HepG2 (cell line): ENCODE measurements at regions not wholly inside any gene's neighbourhood (a gene's known extent, or its start where the extent isn't known, plus 50 kb on each side); places are given as distances from the start of the nearest gene placed in this dataset.

Experiments
- ATAC-seq: fragments of 200-7000 bp; cut with Tn5 transposase; 3 replicates; pipeline ENCODE4 v1.9.1; 2020; ENCODE audit warnings: mild to moderate bottlenecking, moderate library complexity
- BruUV-seq: library from RNA; stranded (reverse); fragments of 400-500 nt; replicated peaks from 2 replicates; lab custom pipeline; 2021; lab: Mats Ljungman, UMichigan
- CTCF ChIA-PET: fragments of 300-600 bp; formaldehyde crosslinking; extraction: SDS; loops from one replicate; lab custom pipeline; 2021; ENCODE audit warnings: low total read pairs, inconsistent platforms, low intra/inter-chr PET ratio; lab: Yijun Ruan, JAX
- POLR2A ChIA-PET: fragments of 350-600 bp; sonication (Branson Sonifier 250); formaldehyde crosslinking; loops from one replicate; lab custom pipeline; 2020; ENCODE audit warnings: antibody characterized with exemption, inconsistent platforms; lab: Yijun Ruan, JAX
- DNase-seq: peaks from one replicate; pipeline ENCODE4 v3.0.0-alpha.2; 2015; ENCODE audit warnings: low spot score
- FAIRE-seq: peaks from 3 replicates; lab custom pipeline; 2011; peaks lifted over from hg19 to GRCh38; lab: Jason Lieb, UNC
- H2AFZ ChIP-seq: one replicate; pipeline ENCODE4 v1.6.1; 2011; ENCODE audit warnings: low read length, inconsistent platforms
- H3K27ac ChIP-seq: fragments of 300-600 bp; 3 replicates; pipeline ENCODE4 v1.8.0; 2011; ENCODE audit warnings: mixed run types, mild to moderate bottlenecking, mixed read lengths, low read length, inconsistent platforms; ENCODE audit not compliant: insufficient read depth; ENCODE audit errors: extremely low read length
- H3K27me3 ChIP-seq, 2 experiments: fragments of 200-600 bp in 1 of 2; 2 replicates in 1 of 2; 3 replicates in 1 of 2; pipeline versions ENCODE4 v1.6.0 to v1.8.0; 2011; ENCODE audit warnings: low read length in 2 of 2, mild to moderate bottlenecking in 2 of 2, moderate library complexity in 2 of 2, inconsistent platforms in 1 of 2; ENCODE audit not compliant: insufficient read depth in 2 of 2, control insufficient read depth in 1 of 2
- H3K36me3 ChIP-seq, 2 experiments: fragments of 200-600 bp in 1 of 2; replicated peaks in 1 of 2; 2 replicates in 1 of 2; 3 replicates in 1 of 2; pipeline versions ENCODE4 v1.5.1 to v1.8.0; 2011; ENCODE audit warnings: low read length in 2 of 2, inconsistent platforms in 1 of 2; ENCODE audit not compliant: insufficient read depth in 2 of 2, control insufficient read depth in 1 of 2
- H3K4me1 ChIP-seq: 2 replicates; pipeline ENCODE4 v1.5.1; 2012; ENCODE audit warnings: low read length, inconsistent platforms; ENCODE audit not compliant: insufficient read depth
- H3K4me2 ChIP-seq: 2 replicates; pipeline ENCODE4 v1.6.0; 2011; ENCODE audit warnings: low read depth, low read length, inconsistent platforms
- H3K4me3 ChIP-seq, 3 experiments: fragments of 200-600 bp in 1 of 3; sonication (generic), shearing (Covaris generic) in 1 of 3; replicated peaks in 1 of 3; 2 replicates each; pipeline ENCODE4 v1.5.1; 2011 to 2016; ENCODE audit warnings: low read length in 3 of 3, inconsistent platforms in 2 of 3, low read depth in 2 of 3, mild to moderate bottlenecking in 2 of 3, control low read depth in 1 of 3, mixed read lengths in 1 of 3; ENCODE audit not compliant: insufficient read depth in 1 of 3
- H3K79me2 ChIP-seq: one replicate; pipeline ENCODE4 v1.6.1; 2011; ENCODE audit warnings: low read length, inconsistent platforms; ENCODE audit not compliant: insufficient read depth
- H3K9ac ChIP-seq: 2 replicates; pipeline ENCODE4 v1.6.0; 2011; ENCODE audit warnings: mild to moderate bottlenecking, low read depth, low read length, inconsistent platforms; ENCODE audit not compliant: insufficient read depth
- H3K9me3 ChIP-seq: 2 replicates; pipeline ENCODE4 v1.5.1; 2012; ENCODE audit warnings: mild to moderate bottlenecking, low read length
- H4K20me1 ChIP-seq: 2 replicates; pipeline ENCODE4 v1.6.0; 2011; ENCODE audit warnings: inconsistent platforms, mild to moderate bottlenecking, low read length, moderate library complexity; ENCODE audit not compliant: insufficient read depth
- MAFF ChIP-seq: IDR thresholded peaks from 2 replicates; pipeline ENCODE4 v1.6.1; 2011; ENCODE audit warnings: low read depth, low read length, improper control_type of control experiment
- MYC ChIP-seq: sonication (generic); formaldehyde crosslinking; IDR thresholded peaks from 2 replicates; pipeline ENCODE4 v1.9.0; 2021; ENCODE audit warnings: missing genetic modification reagents, borderline replicate concordance
- RFX3 ChIP-seq: IDR thresholded peaks from 2 replicates; pipeline ENCODE4 v1.6.1; 2016; ENCODE audit warnings: missing biosample characterization, missing genetic modification reagents
- WGBS: methylation state at CpG from one replicate; pipeline ENCODE4 v1.1.6; 2017; ENCODE audit warnings: low lambda C conversion rate; 5-methylcytosine and 5-hydroxymethylcytosine counted together
- in situ Hi-C: cut with HindIII; loops from 2 replicates; pipeline ENCODE4 v1.10.0; 2017; ENCODE audit warnings: low pct_unique_long_range_greater_than_20kb; ENCODE audit not compliant: extremely low pct_ligation_motif_present
- intact Hi-C: fragments of 100-400 bp; cut with micrococcal nuclease; formaldehyde crosslinking; loops from one replicate; pipeline ENCODE4 v1.10.0; 2022; ENCODE audit not compliant: unreplicated experiment
- TF ChIP-seq, protein P1 (sequence below): sonication (generic); formaldehyde crosslinking; IDR thresholded peaks from 2 replicates; pipeline ENCODE4 v1.5.0; 2020; ENCODE audit warnings: missing genetic modification reagents

DNA sequence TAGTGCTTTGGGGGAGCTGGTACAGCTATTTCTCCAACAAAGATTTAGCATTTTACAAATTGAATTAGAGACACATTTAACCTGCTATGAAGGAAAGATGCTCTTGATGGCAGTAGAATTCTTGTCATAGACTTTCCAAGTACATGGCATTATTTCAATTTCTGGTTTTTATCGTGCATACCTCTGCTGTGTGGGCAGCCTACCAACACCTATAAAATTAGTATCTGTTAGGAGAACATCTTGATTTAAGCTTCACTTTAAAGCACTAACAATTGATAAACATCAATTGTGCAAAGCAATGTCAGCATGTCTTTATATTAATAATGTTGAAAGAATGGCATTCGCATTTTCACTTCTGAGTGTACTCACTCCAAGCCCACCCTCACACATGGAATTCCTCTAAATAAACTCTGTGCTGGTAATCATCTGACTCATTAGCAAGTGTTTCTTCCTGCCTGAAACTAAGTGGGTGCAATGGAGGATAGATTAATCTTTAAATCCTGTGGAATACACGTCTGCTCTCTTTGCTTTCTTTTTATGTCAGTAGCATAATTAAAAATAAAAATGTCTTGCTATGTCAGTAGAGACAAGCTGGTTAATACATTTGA, 279.8 kb upstream of the MAGEB18 start:
- no peaks in the 10 kb centered on the region for H3K36me3 ChIP-seq
- H4K20me1 ChIP-seq: no peaks in the 10 kb centered on the region
- intact Hi-C loops: no loop called here
- WGBS: 4% methylated on average over 3 of the region's 3 CpGs
- H3K4me1 ChIP-seq: no peaks in the 10 kb centered on the region
- TF ChIP-seq, protein P1, sequence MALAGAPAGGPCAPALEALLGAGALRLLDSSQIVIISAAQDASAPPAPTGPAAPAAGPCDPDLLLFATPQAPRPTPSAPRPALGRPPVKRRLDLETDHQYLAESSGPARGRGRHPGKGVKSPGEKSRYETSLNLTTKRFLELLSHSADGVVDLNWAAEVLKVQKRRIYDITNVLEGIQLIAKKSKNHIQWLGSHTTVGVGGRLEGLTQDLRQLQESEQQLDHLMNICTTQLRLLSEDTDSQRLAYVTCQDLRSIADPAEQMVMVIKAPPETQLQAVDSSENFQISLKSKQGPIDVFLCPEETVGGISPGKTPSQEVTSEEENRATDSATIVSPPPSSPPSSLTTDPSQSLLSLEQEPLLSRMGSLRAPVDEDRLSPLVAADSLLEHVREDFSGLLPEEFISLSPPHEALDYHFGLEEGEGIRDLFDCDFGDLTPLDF (CRISPR knock-in tag): no peak
- no peak for TF ChIP-seq RFX3 (CRISPR knock-in tag)
- TF ChIP-seq, all 625 proteins: peak for 0
- ATAC-seq (no peak), FAIRE-seq (no peak), DNase-seq (no peak)
- H2AFZ ChIP-seq: no peak overlapping the region
- H3K4me3 ChIP-seq: no peak overlapping the region
- CTCF ChIA-PET: no interaction called here
- H3K9ac ChIP-seq: no peak overlapping the region
- BruUV-seq: no TSS peak
- H3K27ac ChIP-seq: no peak overlapping the region
- no peaks in the 10 kb centered on the region for H3K79me2 ChIP-seq
- POLR2A ChIA-PET: no interaction called here
- no peaks in the 10 kb centered on the region for H3K9me3 ChIP-seq
- in situ Hi-C loops: no loop called here
- H3K4me2 ChIP-seq: no peak overlapping the region
- no peaks in the 10 kb centered on the region for H3K27me3 ChIP-seq

DNA sequence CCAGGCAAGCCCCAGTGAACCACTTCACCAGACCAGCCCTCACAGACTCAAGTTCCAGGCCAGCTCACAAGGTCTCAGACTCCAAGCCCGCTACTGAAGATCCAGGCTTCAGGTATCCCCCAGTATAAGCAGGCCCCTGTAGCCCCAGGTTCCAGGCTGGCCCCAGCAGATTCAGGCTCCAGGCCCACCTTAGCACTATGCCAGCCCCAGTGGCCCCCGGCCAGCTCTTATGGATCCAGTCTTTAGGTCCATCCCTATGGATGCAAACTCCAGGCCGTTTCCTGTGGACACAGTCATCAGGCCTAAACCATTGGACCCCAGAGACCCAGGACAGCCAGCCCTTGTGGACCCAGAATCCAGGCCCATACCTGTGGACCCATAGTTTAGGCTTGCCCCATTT, 277.8 kb upstream of the MAGEB18 start:
- FAIRE-seq (no peak), DNase-seq (no peak)
- Histone ChIP-seq H3K4me3 (no peak overlapping the region), H3K79me2 (no peaks in the 10 kb centered on the region), H4K20me1 (no peaks in the 10 kb centered on the region), H3K9ac (no peak overlapping the region), H3K4me2 (no peak overlapping the region), H3K4me1 (no peaks in the 10 kb centered on the region), H3K27me3 (no peaks in the 10 kb centered on the region), H3K36me3 (no peaks in the 10 kb centered on the region)
- intact Hi-C loops (no loop called here), in situ Hi-C loops (no loop called here)
- CTCF ChIA-PET: no interaction called here
- POLR2A ChIA-PET: no interaction called here
- TF ChIP-seq MYC (no peak), MAFF (no peak)
- TF ChIP-seq, all 625 proteins: peak for 0
- Histone ChIP-seq H3K27ac (no peak overlapping the region), H2AFZ (no peak overlapping the region), H3K9me3 (no peaks in the 10 kb centered on the region)
- no peak for ATAC-seq
- no TSS peak for BruUV-seq
- WGBS: no CpG with 5 or more reads among the region's 3 CpGs
